ENCODE measurements at regions not wholly inside any gene's neighbourhood (a gene's known extent, or its start where the extent isn't known, plus 50 kb on each side); places are given as distances from the start of the nearest gene placed in this dataset.

DNA sequence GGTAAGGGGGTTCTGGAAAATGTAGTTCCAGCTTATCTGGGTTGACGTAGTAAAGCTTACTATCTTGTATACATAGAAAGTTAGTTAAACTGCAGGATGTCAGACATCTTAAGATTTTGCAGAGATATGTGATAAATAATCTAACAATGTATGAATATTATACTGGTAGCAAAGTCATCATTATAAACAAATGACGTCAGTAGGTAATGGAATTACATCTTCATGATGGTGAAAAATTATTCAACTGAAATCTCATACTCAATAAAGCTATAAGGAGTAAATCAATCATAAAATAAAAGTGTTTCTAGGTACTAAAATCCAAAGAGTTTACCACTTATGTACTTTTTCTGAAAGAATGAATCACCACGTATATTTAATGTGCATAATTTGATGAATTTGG is 217.3 kb upstream of the CDH10 start:
- TF ChIP-seq, protein P1, sequence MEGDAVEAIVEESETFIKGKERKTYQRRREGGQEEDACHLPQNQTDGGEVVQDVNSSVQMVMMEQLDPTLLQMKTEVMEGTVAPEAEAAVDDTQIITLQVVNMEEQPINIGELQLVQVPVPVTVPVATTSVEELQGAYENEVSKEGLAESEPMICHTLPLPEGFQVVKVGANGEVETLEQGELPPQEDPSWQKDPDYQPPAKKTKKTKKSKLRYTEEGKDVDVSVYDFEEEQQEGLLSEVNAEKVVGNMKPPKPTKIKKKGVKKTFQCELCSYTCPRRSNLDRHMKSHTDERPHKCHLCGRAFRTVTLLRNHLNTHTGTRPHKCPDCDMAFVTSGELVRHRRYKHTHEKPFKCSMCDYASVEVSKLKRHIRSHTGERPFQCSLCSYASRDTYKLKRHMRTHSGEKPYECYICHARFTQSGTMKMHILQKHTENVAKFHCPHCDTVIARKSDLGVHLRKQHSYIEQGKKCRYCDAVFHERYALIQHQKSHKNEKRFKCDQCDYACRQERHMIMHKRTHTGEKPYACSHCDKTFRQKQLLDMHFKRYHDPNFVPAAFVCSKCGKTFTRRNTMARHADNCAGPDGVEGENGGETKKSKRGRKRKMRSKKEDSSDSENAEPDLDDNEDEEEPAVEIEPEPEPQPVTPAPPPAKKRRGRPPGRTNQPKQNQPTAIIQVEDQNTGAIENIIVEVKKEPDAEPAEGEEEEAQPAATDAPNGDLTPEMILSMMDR (IDR thresholded peaks at IDR 0.05; ENCODE audit: borderline replicate concordance, extremely low read depth, insufficient read depth) = no peak
- Histone ChIP-seq H3K27ac (ENCODE audit: low read depth in 2 of 2, low read length in 2 of 2) (no peak overlapping the region), H3K27me3 (ENCODE audit: control insufficient read depth, insufficient read depth, low read length) (no peaks in the 10 kb centered on the region), H3K4me1 (ENCODE audit: control insufficient read depth in 2 of 3, insufficient read depth in 2 of 3, low read depth in 1 of 3, low read length in 3 of 3) (no peaks in the 10 kb centered on the region), H3K9me3 (ENCODE audit: control insufficient read depth in 2 of 3, insufficient read depth in 1 of 3, low read length in 3 of 3) (no peaks in the 10 kb centered on the region), H3K9ac (ENCODE audit: low read length in 3 of 3) (no peak overlapping the region), H3K4me3 (ENCODE audit: low read length in 3 of 3) (no peak overlapping the region), H3K36me3 (ENCODE audit: control insufficient read depth in 2 of 3, insufficient read depth in 3 of 3, low read length in 3 of 3) (no peaks in the 10 kb centered on the region)
- intact Hi-C loops (cut with DNase I) = no loop called here
- DNase-seq (no peak), FAIRE-seq (no peak)

DNA sequence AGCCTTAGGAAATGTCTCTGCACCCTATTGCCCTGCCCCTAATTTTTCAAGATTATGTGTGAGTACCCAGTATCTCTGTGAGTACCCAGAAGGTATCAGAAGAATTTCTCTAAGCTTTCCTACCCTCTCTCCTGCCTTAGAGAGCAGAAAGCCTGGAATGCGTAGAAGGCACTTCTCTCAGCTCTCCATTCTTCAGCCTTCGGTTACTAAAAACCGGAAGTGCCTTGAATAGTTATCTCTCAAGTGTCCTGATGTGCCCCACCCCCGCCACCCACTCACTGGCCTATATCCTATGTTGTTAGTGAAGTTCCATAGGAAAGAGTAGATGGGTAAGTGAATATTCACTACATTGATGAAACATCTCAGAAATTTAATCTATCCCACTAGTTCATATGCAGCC is 210.7 kb upstream of the CDH10 start:
- Histone ChIP-seq H3K27me3 (ENCODE audit: control insufficient read depth, insufficient read depth, low read length) (no peaks in the 10 kb centered on the region), H3K4me1 (ENCODE audit: control insufficient read depth in 2 of 3, insufficient read depth in 2 of 3, low read depth in 1 of 3, low read length in 3 of 3) (no peaks in the 10 kb centered on the region), H3K36me3 (ENCODE audit: control insufficient read depth in 2 of 3, insufficient read depth in 3 of 3, low read length in 3 of 3) (no peaks in the 10 kb centered on the region), H3K9ac (ENCODE audit: low read length in 3 of 3) (no peak overlapping the region), H3K9me3 (ENCODE audit: control insufficient read depth in 2 of 3, insufficient read depth in 1 of 3, low read length in 3 of 3) (no peaks in the 10 kb centered on the region), H3K27ac (ENCODE audit: low read depth in 2 of 2, low read length in 2 of 2) (no peak overlapping the region), H3K4me3 (ENCODE audit: low read length in 3 of 3) (no peak overlapping the region)
- intact Hi-C loops (cut with DNase I) = no loop called here
- DNase-seq (no peak), FAIRE-seq (no peak)
- TF ChIP-seq, protein P1 (IDR thresholded peaks at IDR 0.05; ENCODE audit: borderline replicate concordance, extremely low read depth, insufficient read depth) = no peak

DNA sequence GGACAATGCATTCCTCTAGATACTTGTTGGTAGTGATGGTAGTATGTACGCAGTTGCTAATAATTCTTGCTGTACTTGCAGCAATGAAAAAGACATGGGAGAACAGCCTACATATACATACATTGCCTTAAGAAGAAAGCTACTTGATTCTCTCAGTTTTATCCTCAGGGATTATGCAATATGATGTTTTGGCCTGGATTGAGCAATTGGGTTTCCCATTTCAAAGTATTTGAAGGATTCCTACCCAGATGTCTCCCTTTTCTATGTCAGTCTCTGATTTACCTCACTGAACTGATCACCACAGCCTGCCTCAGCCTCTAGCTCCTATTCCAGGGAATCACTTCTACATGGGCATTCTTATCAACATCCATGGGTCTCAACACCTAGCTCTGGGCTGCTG is 210.1 kb upstream of the CDH10 start:
- Histone ChIP-seq H3K4me3 (ENCODE audit: low read length in 3 of 3) (no peak overlapping the region), H3K4me1 (ENCODE audit: control insufficient read depth in 2 of 3, insufficient read depth in 2 of 3, low read depth in 1 of 3, low read length in 3 of 3) (no peaks in the 10 kb centered on the region), H3K27ac (ENCODE audit: low read depth in 2 of 2, low read length in 2 of 2) (no peak overlapping the region), H3K36me3 (ENCODE audit: control insufficient read depth in 2 of 3, insufficient read depth in 3 of 3, low read length in 3 of 3) (no peaks in the 10 kb centered on the region), H3K9ac (ENCODE audit: low read length in 3 of 3) (no peak overlapping the region), H3K9me3 (ENCODE audit: control insufficient read depth in 2 of 3, insufficient read depth in 1 of 3, low read length in 3 of 3) (no peaks in the 10 kb centered on the region), H3K27me3 (ENCODE audit: control insufficient read depth, insufficient read depth, low read length) (no peaks in the 10 kb centered on the region)
- no peak for DNase-seq
- TF ChIP-seq, protein P1 (IDR thresholded peaks at IDR 0.05; ENCODE audit: borderline replicate concordance, extremely low read depth, insufficient read depth) = no peak
- no peak for FAIRE-seq
- intact Hi-C loops (cut with DNase I) = no loop called here

DNA sequence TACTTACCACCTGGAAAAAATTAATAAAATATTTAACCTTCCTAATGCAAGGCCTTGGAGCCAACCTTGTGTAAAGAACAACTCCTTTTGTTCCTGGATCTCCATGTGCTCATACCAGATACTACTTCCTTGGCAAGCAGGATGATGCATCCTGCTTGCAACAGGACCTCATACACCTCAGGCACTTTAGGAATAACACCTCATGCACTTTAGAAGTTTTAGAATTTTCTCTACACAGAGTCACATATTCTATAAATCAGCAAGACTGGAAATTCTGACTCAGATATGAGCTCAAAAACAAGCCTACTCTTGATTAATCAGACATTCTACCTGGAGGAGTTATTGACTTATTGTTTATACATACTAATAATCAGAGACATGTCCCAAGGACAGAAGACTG is 209.6 kb upstream of the CDH10 start:
- intact Hi-C loops (cut with DNase I) = no loop called here
- no peaks in the 10 kb centered on the region for H3K27me3 ChIP-seq (ENCODE audit: control insufficient read depth, insufficient read depth, low read length)
- H3K9me3 ChIP-seq (ENCODE audit: control insufficient read depth in 2 of 3, insufficient read depth in 1 of 3, low read length in 3 of 3) = no peaks in the 10 kb centered on the region
- no peak overlapping the region for H3K27ac ChIP-seq (ENCODE audit: low read depth in 2 of 2, low read length in 2 of 2)
- no peaks in the 10 kb centered on the region for H3K36me3 ChIP-seq (ENCODE audit: control insufficient read depth in 2 of 3, insufficient read depth in 3 of 3, low read length in 3 of 3)
- no peak for FAIRE-seq
- TF ChIP-seq, protein P1 (IDR thresholded peaks at IDR 0.05; ENCODE audit: borderline replicate concordance, extremely low read depth, insufficient read depth) = no peak
- no peak for DNase-seq
- no peak overlapping the region for H3K9ac ChIP-seq (ENCODE audit: low read length in 3 of 3)
- no peaks in the 10 kb centered on the region for H3K4me1 ChIP-seq (ENCODE audit: control insufficient read depth in 2 of 3, insufficient read depth in 2 of 3, low read depth in 1 of 3, low read length in 3 of 3)
- H3K4me3 ChIP-seq (ENCODE audit: low read length in 3 of 3) = no peak overlapping the region
